ENCODE measurements at regions not wholly inside any gene's neighbourhood (a gene's known extent, or its start where the extent isn't known, plus 50 kb on each side); places are given as distances from the start of the nearest gene placed in this dataset.
"Not testable (repeated sequence)": the region's sequence is repeated elsewhere in the genome, so short reads cannot be mapped to it uniquely, and the experiment has no call there.

GRCh38 chr10:109664554-109664953 lies 258.8 kb downstream of the XPNPEP1 start:
- in situ Hi-C loops (cut with HindIII; ENCODE audit: low sequenced_read_pairs), result no loop called here

- in situ Hi-C loops (cut with HindIII; ENCODE audit: low sequenced_read_pairs), result no loop called here
Observed at GRCh38 chr10:109663122-109663521, 260.2 kb downstream of the XPNPEP1 start.

- in situ Hi-C loops (cut with HindIII; ENCODE audit: low sequenced_read_pairs), result not testable (repeated sequence)
Observed at GRCh38 chr10:109652612-109653011, 270.7 kb downstream of the XPNPEP1 start.

- in situ Hi-C loops (cut with HindIII; ENCODE audit: low sequenced_read_pairs), result no loop called here
Observed at GRCh38 chr10:109650228-109650627, 273.1 kb downstream of the XPNPEP1 start.

- in situ Hi-C loops (cut with HindIII; ENCODE audit: low sequenced_read_pairs), result no loop called here
Observed at GRCh38 chr10:109647627-109648026, 275.7 kb downstream of the XPNPEP1 start.

GRCh38 chr10:109633846-109634245 lies 289.5 kb downstream of the XPNPEP1 start:
- in situ Hi-C loops (cut with HindIII; ENCODE audit: low sequenced_read_pairs), result no loop called here

GRCh38 chr10:109633017-109633416 lies 290.3 kb downstream of the XPNPEP1 start:
- in situ Hi-C loops (cut with HindIII; ENCODE audit: low sequenced_read_pairs), result not testable (repeated sequence)

- in situ Hi-C loops (cut with HindIII; ENCODE audit: low sequenced_read_pairs), result no loop called here
Observed at GRCh38 chr10:109624939-109625338, 298.4 kb downstream of the XPNPEP1 start.

GRCh38 chr10:109622566-109622965 lies 300.7 kb downstream of the XPNPEP1 start:
- in situ Hi-C loops (cut with HindIII; ENCODE audit: low sequenced_read_pairs), result no loop called here

- in situ Hi-C loops (cut with HindIII; ENCODE audit: low sequenced_read_pairs), result no loop called here
Observed at GRCh38 chr10:109620396-109620795, 302.9 kb downstream of the XPNPEP1 start.

- in situ Hi-C loops (cut with HindIII; ENCODE audit: low sequenced_read_pairs), result no loop called here
Observed at GRCh38 chr10:109619914-109620313, 303.4 kb downstream of the XPNPEP1 start.

- in situ Hi-C loops (cut with HindIII; ENCODE audit: low sequenced_read_pairs), result no loop called here
Observed at GRCh38 chr10:109618748-109619147, 304.6 kb downstream of the XPNPEP1 start.

- in situ Hi-C loops (cut with HindIII; ENCODE audit: low sequenced_read_pairs), result no loop called here
Observed at GRCh38 chr10:109618301-109618700, 305.0 kb downstream of the XPNPEP1 start.

GRCh38 chr10:109616359-109616980 lies 306.8 kb downstream of the XPNPEP1 start:
- in situ Hi-C loops (cut with HindIII; ENCODE audit: low sequenced_read_pairs), result no loop called here

GRCh38 chr10:109595356-109595755 lies 328.0 kb downstream of the XPNPEP1 start:
- in situ Hi-C loops (cut with HindIII; ENCODE audit: low sequenced_read_pairs), result not testable (repeated sequence)

GRCh38 chr10:109593682-109594081 lies 329.6 kb downstream of the XPNPEP1 start:
- in situ Hi-C loops (cut with HindIII; ENCODE audit: low sequenced_read_pairs), result no loop called here

- in situ Hi-C loops (cut with HindIII; ENCODE audit: low sequenced_read_pairs), result no loop called here
Observed at GRCh38 chr10:109592391-109592790, 330.9 kb downstream of the XPNPEP1 start.

- in situ Hi-C loops (cut with HindIII; ENCODE audit: low sequenced_read_pairs), result no loop called here
Observed at GRCh38 chr10:109591601-109592000, 331.7 kb downstream of the XPNPEP1 start.

- in situ Hi-C loops (cut with HindIII; ENCODE audit: low sequenced_read_pairs), result no loop called here
Observed at GRCh38 chr10:109588259-109588658, 335.1 kb downstream of the XPNPEP1 start.

- in situ Hi-C loops (cut with HindIII; ENCODE audit: low sequenced_read_pairs), result no loop called here
Observed at GRCh38 chr10:109587366-109587765, 335.9 kb downstream of the XPNPEP1 start.

GRCh38 chr10:109556399-109556798 lies 366.9 kb downstream of the XPNPEP1 start:
- in situ Hi-C loops (cut with HindIII; ENCODE audit: low sequenced_read_pairs), result no loop called here

- in situ Hi-C loops (cut with HindIII; ENCODE audit: low sequenced_read_pairs), result not testable (repeated sequence)
Observed at GRCh38 chr10:109542050-109542603, 381.2 kb downstream of the XPNPEP1 start.

GRCh38 chr10:109534193-109534592 lies 389.1 kb downstream of the XPNPEP1 start:
- in situ Hi-C loops (cut with HindIII; ENCODE audit: low sequenced_read_pairs), result no loop called here

Measured in endothelial cell of hepatic sinusoid (primary cell).